ENCODE measurements at regions not wholly inside any gene's neighbourhood (a gene's known extent, or its start where the extent isn't known, plus 50 kb on each side); places are given as distances from the start of the nearest gene placed in this dataset.

DNA sequence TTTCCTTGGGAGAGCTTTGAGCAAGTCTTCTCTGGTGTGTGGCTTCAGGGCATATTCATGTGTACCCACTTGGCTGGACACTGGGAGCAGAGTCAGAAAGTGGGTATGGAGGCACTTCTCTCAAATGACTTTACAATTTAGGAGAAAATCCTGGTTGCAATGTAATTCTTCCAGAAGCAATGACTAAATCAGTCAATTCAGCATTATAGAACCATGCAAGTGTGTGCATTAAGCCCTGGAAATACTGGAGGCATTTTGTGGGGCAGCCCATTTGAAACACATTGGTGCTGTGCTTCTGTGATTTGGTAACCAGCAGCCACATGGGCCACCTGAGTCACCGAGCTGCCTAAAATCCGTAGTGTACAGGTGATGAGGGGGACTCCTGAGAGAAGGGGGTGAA, 94.6 kb upstream of the TAS2R1 start:
- TF ChIP-seq, protein P1, sequence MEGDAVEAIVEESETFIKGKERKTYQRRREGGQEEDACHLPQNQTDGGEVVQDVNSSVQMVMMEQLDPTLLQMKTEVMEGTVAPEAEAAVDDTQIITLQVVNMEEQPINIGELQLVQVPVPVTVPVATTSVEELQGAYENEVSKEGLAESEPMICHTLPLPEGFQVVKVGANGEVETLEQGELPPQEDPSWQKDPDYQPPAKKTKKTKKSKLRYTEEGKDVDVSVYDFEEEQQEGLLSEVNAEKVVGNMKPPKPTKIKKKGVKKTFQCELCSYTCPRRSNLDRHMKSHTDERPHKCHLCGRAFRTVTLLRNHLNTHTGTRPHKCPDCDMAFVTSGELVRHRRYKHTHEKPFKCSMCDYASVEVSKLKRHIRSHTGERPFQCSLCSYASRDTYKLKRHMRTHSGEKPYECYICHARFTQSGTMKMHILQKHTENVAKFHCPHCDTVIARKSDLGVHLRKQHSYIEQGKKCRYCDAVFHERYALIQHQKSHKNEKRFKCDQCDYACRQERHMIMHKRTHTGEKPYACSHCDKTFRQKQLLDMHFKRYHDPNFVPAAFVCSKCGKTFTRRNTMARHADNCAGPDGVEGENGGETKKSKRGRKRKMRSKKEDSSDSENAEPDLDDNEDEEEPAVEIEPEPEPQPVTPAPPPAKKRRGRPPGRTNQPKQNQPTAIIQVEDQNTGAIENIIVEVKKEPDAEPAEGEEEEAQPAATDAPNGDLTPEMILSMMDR (conservative IDR thresholded peaks at IDR 0.05; ENCODE audit: low read length), result no peak
- no peak for TF ChIP-seq EZH2phosphoT487 (IDR thresholded peaks at IDR 0.05; ENCODE audit: borderline replicate concordance, low read depth, low read length)
